K562 (cell line): ENCODE measurements at regions not wholly inside any gene's neighbourhood (a gene's known extent, or its start where the extent isn't known, plus 50 kb on each side); places are given as distances from the start of the nearest gene placed in this dataset.

ENCODE experiments used
- CTCF ChIP-seq, 3 experiments: IDR thresholded peaks in 2 of 3; conservative IDR thresholded peaks in 1 of 3; 2 replicates each; pipeline ENCODE4 v1.5.1; 2011 to 2012; ENCODE audit warnings: low read length in 3 of 3, mild to moderate bottlenecking in 3 of 3, control low read depth in 2 of 3, improper control_type of control experiment in 1 of 3, inconsistent platforms in 1 of 3, low read depth in 1 of 3, mixed read lengths in 1 of 3, moderate library complexity in 1 of 3; ENCODE audit not compliant: insufficient read depth in 2 of 3
- ELF1 ChIP-seq: fragments of 200-800 bp; sonication (Bioruptor generic); IDR thresholded peaks from 2 replicates; pipeline ENCODE4 v1.6.1; 2016; ENCODE audit warnings: missing genetic modification characterization, missing compliant biosample characterization
- FOXO4 ChIP-seq: fragments of 450-650 bp; formaldehyde crosslinking; IDR thresholded peaks from 2 replicates; pipeline ENCODE4 v1.4.0; 2020; ENCODE audit warnings: mild to moderate bottlenecking, moderate library complexity
- GABPB1 ChIP-seq: sonication (generic); formaldehyde crosslinking; IDR thresholded peaks from 2 replicates; pipeline ENCODE4 v1.8.0; 2022; ENCODE audit warnings: mild to moderate bottlenecking, missing genetic modification reagents
- MCM2 ChIP-seq: fragments of 450-650 bp; IDR thresholded peaks from 2 replicates; pipeline ENCODE4 v1.6.1; 2017; ENCODE audit warnings: low read depth, mild to moderate bottlenecking
- NR1H2 ChIP-seq: sonication (generic); formaldehyde crosslinking; IDR thresholded peaks from 2 replicates; pipeline ENCODE4 v1.4.0; 2020; ENCODE audit warnings: mild to moderate bottlenecking, missing genetic modification reagents
- POLR2A ChIP-seq: fragments of 450-650 bp; conservative IDR thresholded peaks from 2 replicates; pipeline ENCODE4 v1.6.1; 2016
- RBM25 ChIP-seq: fragments of 200-400 bp; formaldehyde crosslinking; IDR thresholded peaks from 2 replicates; pipeline ENCODE4 v1.6.1; 2018; ENCODE audit warnings: low read length, low read depth, moderate library complexity; ENCODE audit not compliant: severe bottlenecking
- TAF15 ChIP-seq: fragments of 200-400 bp; formaldehyde crosslinking; IDR thresholded peaks from 2 replicates; pipeline ENCODE4 v1.6.1; 2017; ENCODE audit warnings: mild to moderate bottlenecking, low read depth, low read length, moderate library complexity
- TCF7L2 ChIP-seq: fragments of 150-350 bp; IDR thresholded peaks from 2 replicates; pipeline ENCODE4 v1.6.1; 2016; ENCODE audit warnings: low read depth, mild to moderate bottlenecking, low read length, moderate library complexity
- ZBTB33 ChIP-seq: sonication (generic); formaldehyde crosslinking; IDR thresholded peaks from 2 replicates; pipeline ENCODE4 v1.8.1; 2023; ENCODE audit warnings: mild to moderate bottlenecking, missing genetic modification reagents
- TF ChIP-seq, protein P1 (sequence below), 2 experiments: IDR thresholded peaks in 1 of 2; conservative IDR thresholded peaks in 1 of 2; 2 replicates each; pipeline ENCODE4 v1.6.1; 2016; ENCODE audit warnings: low read depth in 2 of 2, mild to moderate bottlenecking in 1 of 2, missing compliant biosample characterization in 1 of 2, missing genetic modification characterization in 1 of 2, moderate library complexity in 1 of 2
- TF ChIP-seq, protein P2 (sequence below): fragments of 250-450 bp; sonication (Bioruptor Pico); IDR thresholded peaks from 2 replicates; pipeline ENCODE4 v1.4.0; 2020; ENCODE audit warnings: borderline replicate concordance

GRCh38 chr3:193773266-193774220 is 180.5 kb downstream of the OPA1 start:
- TF ChIP-seq ELF1 (tag) = no peak
- TF ChIP-seq, protein P1, sequence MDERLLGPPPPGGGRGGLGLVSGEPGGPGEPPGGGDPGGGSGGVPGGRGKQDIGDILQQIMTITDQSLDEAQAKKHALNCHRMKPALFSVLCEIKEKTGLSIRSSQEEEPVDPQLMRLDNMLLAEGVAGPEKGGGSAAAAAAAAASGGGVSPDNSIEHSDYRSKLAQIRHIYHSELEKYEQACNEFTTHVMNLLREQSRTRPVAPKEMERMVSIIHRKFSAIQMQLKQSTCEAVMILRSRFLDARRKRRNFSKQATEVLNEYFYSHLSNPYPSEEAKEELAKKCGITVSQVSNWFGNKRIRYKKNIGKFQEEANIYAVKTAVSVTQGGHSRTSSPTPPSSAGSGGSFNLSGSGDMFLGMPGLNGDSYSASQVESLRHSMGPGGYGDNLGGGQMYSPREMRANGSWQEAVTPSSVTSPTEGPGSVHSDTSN (CRISPR knock-in tag; IDR thresholded peaks at IDR 0.05; ENCODE audit: low read depth) = no peak
- TF ChIP-seq, protein P1 (tag; conservative IDR thresholded peaks at IDR 0.05; ENCODE audit: low read depth) = peak; percentile 76
- no peak for TF ChIP-seq FOXO4
- TF ChIP-seq POLR2A = no peak
- TF ChIP-seq MCM2 = no peak
- TF ChIP-seq NR1H2 (CRISPR knock-in tag) = no peak
- no peak for TF ChIP-seq TAF15
- TF ChIP-seq TCF7L2 = no peak
- TF ChIP-seq CTCF (IDR thresholded peaks at IDR 0.05 in 2 of 3, conservative IDR thresholded peaks at IDR 0.05 in 1 of 3; ENCODE audit: insufficient read depth in 2 of 3, low read depth in 1 of 3, low read length in 3 of 3) = no peak
- no peak for TF ChIP-seq ZBTB33 (CRISPR knock-in tag)
- no peak for TF ChIP-seq GABPB1
- TF ChIP-seq, protein P2, sequence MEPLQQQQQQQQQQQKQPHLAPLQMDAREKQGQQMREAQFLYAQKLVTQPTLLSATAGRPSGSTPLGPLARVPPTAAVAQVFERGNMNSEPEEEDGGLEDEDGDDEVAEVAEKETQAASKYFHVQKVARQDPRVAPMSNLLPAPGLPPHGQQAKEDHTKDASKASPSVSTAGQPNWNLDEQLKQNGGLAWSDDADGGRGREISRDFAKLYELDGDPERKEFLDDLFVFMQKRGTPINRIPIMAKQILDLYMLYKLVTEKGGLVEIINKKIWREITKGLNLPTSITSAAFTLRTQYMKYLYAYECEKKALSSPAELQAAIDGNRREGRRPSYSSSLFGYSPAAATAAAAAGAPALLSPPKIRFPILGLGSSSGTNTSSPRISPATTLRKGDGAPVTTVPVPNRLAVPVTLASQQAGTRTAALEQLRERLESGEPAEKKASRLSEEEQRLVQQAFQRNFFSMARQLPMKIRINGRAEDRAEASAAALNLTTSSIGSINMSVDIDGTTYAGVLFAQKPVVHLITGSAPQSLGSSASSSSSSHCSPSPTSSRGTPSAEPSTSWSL (CRISPR knock-in tag) = no peak
- no peak for TF ChIP-seq RBM25
